HepG2 (cell line): ENCODE measurements at regions not wholly inside any gene's neighbourhood (a gene's known extent, or its start where the extent isn't known, plus 50 kb on each side); places are given as distances from the start of the nearest gene placed in this dataset.

Experiments used
- ASH2L ChIP-seq: fragments of 300-600, 200-600 bp; sonication (generic); IDR thresholded peaks from 2 replicates; pipeline ENCODE4 v1.7.0; 2017; ENCODE audit warnings: low read depth, mild to moderate bottlenecking, moderate library complexity, mixed read lengths, low read length; ENCODE audit not compliant: insufficient read length
- BHLHE40 ChIP-seq: IDR thresholded peaks from 2 replicates; pipeline ENCODE4 v1.6.1; 2011; ENCODE audit warnings: low read length, improper control_type of control experiment
- FOXK2 ChIP-seq: fragments of 450-650 bp; IDR thresholded peaks from 2 replicates; pipeline ENCODE4 v1.6.1; 2016
- FOXM1 ChIP-seq: sonication (generic); formaldehyde crosslinking; IDR thresholded peaks from 2 replicates; pipeline ENCODE4 v1.5.0; 2020; ENCODE audit warnings: missing genetic modification reagents
- KAT7 ChIP-seq: IDR thresholded peaks from 2 replicates; pipeline ENCODE4 v1.6.1; 2018; ENCODE audit warnings: borderline replicate concordance, missing compliant biosample characterization
- REXO4 ChIP-seq: sonication (generic); formaldehyde crosslinking; IDR thresholded peaks from 2 replicates; pipeline ENCODE4 v1.8.0; 2022; ENCODE audit warnings: missing genetic modification reagents, mild to moderate bottlenecking, borderline replicate concordance
- SP4 ChIP-seq: sonication (generic); formaldehyde crosslinking; IDR thresholded peaks from 2 replicates; pipeline ENCODE4 v1.8.1; 2023; ENCODE audit warnings: mild to moderate bottlenecking, missing genetic modification reagents
- TCF7L2 ChIP-seq: IDR thresholded peaks from 2 replicates; pipeline ENCODE4 v1.6.1; 2011; ENCODE audit warnings: mild to moderate bottlenecking, low read depth, low read length, moderate library complexity
- ZBTB7A ChIP-seq: sonication (generic); formaldehyde crosslinking; IDR thresholded peaks from 2 replicates; pipeline ENCODE4 v1.8.0; 2022; ENCODE audit warnings: mild to moderate bottlenecking, missing genetic modification reagents
- ZNF792 ChIP-seq: IDR thresholded peaks from 2 replicates; pipeline ENCODE4 v1.6.1; 2016
- TF ChIP-seq, protein P1 (sequence below): sonication (generic); formaldehyde crosslinking; IDR thresholded peaks from 2 replicates; pipeline ENCODE4 v1.5.0; 2020; ENCODE audit warnings: missing genetic modification reagents
- TF ChIP-seq, protein P2 (sequence below): sonication (generic); formaldehyde crosslinking; IDR thresholded peaks from 2 replicates; pipeline ENCODE4 v1.5.1; 2020; ENCODE audit warnings: missing genetic modification reagents, mild to moderate bottlenecking, borderline replicate concordance

DNA sequence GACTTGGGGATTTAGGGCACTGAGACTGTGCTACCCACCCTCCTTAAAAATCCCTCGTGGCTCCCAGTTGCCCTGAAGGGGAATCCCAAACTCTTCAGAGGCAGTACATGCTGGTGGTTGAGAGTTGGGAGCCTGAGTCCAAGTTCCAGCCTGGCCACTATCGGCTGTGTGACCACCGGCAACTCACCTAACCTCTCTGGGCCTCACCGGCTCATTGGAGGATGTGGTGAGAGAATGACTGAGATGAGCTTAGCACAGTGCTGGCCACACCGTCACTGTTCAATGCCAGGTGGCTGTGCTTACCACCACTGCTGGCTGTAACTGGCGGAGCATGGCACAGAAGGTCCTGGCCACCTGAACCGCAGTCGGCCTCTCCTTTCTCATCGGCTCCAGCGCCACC is 200.2 kb downstream of the C9orf50 start:
- no peak for TF ChIP-seq FOXM1
- TF ChIP-seq ASH2L: no peak
- TF ChIP-seq, protein P1, sequence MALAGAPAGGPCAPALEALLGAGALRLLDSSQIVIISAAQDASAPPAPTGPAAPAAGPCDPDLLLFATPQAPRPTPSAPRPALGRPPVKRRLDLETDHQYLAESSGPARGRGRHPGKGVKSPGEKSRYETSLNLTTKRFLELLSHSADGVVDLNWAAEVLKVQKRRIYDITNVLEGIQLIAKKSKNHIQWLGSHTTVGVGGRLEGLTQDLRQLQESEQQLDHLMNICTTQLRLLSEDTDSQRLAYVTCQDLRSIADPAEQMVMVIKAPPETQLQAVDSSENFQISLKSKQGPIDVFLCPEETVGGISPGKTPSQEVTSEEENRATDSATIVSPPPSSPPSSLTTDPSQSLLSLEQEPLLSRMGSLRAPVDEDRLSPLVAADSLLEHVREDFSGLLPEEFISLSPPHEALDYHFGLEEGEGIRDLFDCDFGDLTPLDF (CRISPR knock-in tag): no peak
- TF ChIP-seq BHLHE40: no peak
- TF ChIP-seq KAT7 (CRISPR knock-in tag): no peak
- TF ChIP-seq ZNF792 (CRISPR knock-in tag): no peak
- TF ChIP-seq ZBTB7A: no peak
- TF ChIP-seq SP4 (CRISPR knock-in tag): no peak
- TF ChIP-seq REXO4 (CRISPR knock-in tag): no peak
- no peak for TF ChIP-seq TCF7L2
- TF ChIP-seq, protein P2, sequence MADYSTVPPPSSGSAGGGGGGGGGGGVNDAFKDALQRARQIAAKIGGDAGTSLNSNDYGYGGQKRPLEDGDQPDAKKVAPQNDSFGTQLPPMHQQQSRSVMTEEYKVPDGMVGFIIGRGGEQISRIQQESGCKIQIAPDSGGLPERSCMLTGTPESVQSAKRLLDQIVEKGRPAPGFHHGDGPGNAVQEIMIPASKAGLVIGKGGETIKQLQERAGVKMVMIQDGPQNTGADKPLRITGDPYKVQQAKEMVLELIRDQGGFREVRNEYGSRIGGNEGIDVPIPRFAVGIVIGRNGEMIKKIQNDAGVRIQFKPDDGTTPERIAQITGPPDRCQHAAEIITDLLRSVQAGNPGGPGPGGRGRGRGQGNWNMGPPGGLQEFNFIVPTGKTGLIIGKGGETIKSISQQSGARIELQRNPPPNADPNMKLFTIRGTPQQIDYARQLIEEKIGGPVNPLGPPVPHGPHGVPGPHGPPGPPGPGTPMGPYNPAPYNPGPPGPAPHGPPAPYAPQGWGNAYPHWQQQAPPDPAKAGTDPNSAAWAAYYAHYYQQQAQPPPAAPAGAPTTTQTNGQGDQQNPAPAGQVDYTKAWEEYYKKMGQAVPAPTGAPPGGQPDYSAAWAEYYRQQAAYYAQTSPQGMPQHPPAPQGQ (CRISPR knock-in tag): no peak
- no peak for TF ChIP-seq FOXK2
